Uterus (tissue), 3 donors: ENCODE measurements at regions not wholly inside any gene's neighbourhood (a gene's known extent, or its start where the extent isn't known, plus 50 kb on each side); places are given as distances from the start of the nearest gene placed in this dataset.

ENCODE experiments used
- DNase-seq, 2 donors: peaks; one replicate each; pipeline ENCODE4 v3.0.0-alpha.2; 2019 to 2020
- H3K27ac ChIP-seq, 2 donors: fragments of 200-600 bp; sonication (generic); 1 replicate in 1 of 2; 2 replicates in 1 of 2; pipeline ENCODE4 v1.5.1; 2016 to 2018
- H3K27me3 ChIP-seq, 2 donors: fragments of 200-600 bp; sonication (generic); one replicate each; pipeline ENCODE4 v1.5.1; 2018 to 2019; ENCODE audit warnings: control low read depth in 1 of 2
- H3K36me3 ChIP-seq, 2 donors: fragments of 200-600 bp; sonication (generic); one replicate each; pipeline ENCODE4 v1.5.1; 2019; ENCODE audit warnings: control low read depth in 1 of 2
- H3K4me1 ChIP-seq, 2 donors: fragments of 200-600 bp; sonication (generic); one replicate each; pipeline ENCODE4 v1.5.1; 2018 to 2019; ENCODE audit warnings: control low read depth in 1 of 2
- H3K4me3 ChIP-seq, 2 donors: fragments of 200-600 bp; sonication (generic); 1 replicate in 1 of 2; 2 replicates in 1 of 2; pipeline ENCODE4 v1.5.1; 2018 to 2019; ENCODE audit warnings: mild to moderate bottlenecking in 1 of 2
- H3K9me3 ChIP-seq, 2 donors: fragments of 200-600 bp; sonication (generic); one replicate each; pipeline ENCODE4 v1.5.1; 2019; ENCODE audit warnings: control low read depth in 1 of 2
- POLR2A ChIP-seq, 2 donors: fragments of 450-650 bp; IDR thresholded peaks; one replicate each; pipeline ENCODE4 v1.6.1; 2016; ENCODE audit warnings: antibody characterized with exemption in 2 of 2, mild to moderate bottlenecking in 1 of 2, moderate library complexity in 1 of 2
- intact Hi-C: fragments of 100-400 bp; cut with DNase I; formaldehyde crosslinking; loops from one replicate; pipeline ENCODE4 v1.15.1; 2023; ENCODE audit warnings: low total_unique reads
- TF ChIP-seq, protein P1 (sequence below), 4 experiments: fragments of 200-600 bp in 2 of 4; fragments of 450-650 bp in 2 of 4; sonication (generic) in 2 of 4; IDR thresholded peaks; one replicate each; pipeline ENCODE4 v1.5.1; 2016 to 2019; ENCODE audit warnings: antibody characterized with exemption in 4 of 4, mild to moderate bottlenecking in 2 of 4, moderate library complexity in 1 of 4
- donor health status: DM: yes; HTN: yes; CAD: no.

DNA sequence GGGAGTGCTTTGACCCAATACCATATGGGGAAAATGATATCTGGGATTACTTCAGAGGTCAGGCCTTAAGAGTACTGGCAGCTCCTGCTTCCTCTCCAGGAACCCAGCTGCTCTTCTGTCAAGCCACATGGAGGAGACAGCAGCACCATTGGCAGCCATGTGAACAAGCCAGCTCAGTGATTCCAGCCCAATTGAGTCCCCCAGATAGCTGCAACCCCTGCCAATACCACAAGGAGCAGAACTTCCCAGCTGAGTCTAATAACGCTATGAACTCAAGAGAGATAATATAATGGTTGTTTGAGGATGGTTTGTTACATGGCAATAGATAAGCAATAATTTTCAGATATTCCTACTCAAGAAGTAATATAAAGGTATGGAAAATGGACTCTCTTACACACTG lies 126.8 kb upstream of the CPNE4 start:
- no peak for DNase-seq
- Histone ChIP-seq H3K36me3 (no peaks in the 10 kb centered on the region), H3K4me3 (no peak overlapping the region), H3K27me3 (no peaks in the 10 kb centered on the region), H3K4me1 (no peaks in the 10 kb centered on the region), H3K9me3 (no peaks in the 10 kb centered on the region), H3K27ac (no peak overlapping the region)
- intact Hi-C loops: no loop called here
- no peak for TF ChIP-seq POLR2A (IDR thresholded peaks at IDR 0.05)
- TF ChIP-seq, protein P1, sequence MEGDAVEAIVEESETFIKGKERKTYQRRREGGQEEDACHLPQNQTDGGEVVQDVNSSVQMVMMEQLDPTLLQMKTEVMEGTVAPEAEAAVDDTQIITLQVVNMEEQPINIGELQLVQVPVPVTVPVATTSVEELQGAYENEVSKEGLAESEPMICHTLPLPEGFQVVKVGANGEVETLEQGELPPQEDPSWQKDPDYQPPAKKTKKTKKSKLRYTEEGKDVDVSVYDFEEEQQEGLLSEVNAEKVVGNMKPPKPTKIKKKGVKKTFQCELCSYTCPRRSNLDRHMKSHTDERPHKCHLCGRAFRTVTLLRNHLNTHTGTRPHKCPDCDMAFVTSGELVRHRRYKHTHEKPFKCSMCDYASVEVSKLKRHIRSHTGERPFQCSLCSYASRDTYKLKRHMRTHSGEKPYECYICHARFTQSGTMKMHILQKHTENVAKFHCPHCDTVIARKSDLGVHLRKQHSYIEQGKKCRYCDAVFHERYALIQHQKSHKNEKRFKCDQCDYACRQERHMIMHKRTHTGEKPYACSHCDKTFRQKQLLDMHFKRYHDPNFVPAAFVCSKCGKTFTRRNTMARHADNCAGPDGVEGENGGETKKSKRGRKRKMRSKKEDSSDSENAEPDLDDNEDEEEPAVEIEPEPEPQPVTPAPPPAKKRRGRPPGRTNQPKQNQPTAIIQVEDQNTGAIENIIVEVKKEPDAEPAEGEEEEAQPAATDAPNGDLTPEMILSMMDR (IDR thresholded peaks at IDR 0.05): no peak

DNA sequence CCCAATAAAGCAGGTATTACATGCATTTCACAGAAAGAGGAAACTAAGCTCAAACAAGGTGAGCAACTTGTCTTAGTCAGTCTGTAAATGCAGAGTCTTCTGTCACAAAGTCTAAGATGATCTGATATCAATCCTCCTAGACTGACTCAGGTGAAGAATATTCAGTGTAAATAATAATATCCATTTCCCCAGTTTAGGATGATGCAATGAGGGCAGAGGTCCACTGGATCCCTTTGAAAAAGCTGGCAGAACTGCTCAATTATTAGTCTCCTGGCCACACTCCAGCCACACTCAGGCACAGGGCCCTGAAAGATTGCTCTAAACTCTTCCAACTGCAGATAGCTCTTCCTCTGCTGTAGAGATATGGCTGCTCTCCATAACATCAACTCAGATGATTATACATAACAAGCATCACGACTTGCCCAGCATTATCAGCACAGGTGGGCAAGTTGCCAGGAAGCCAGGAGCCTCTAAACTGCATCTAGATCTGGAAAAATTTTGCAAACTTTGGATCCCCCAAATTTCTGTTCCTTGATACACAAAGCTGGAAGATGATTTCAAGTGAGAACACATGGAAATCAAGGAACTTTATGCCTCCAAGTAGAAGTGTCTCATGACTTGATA lies 129.8 kb upstream of the CPNE4 start:
- no peak for DNase-seq
- H3K9me3 ChIP-seq: no peaks in the 10 kb centered on the region
- TF ChIP-seq, protein P1 (IDR thresholded peaks at IDR 0.05): no peak
- TF ChIP-seq POLR2A (IDR thresholded peaks at IDR 0.05): no peak
- H3K4me3 ChIP-seq: no peak overlapping the region
- no peaks in the 10 kb centered on the region for H3K4me1 ChIP-seq
- H3K27ac ChIP-seq: no peak overlapping the region
- intact Hi-C loops: no loop called here
- no peaks in the 10 kb centered on the region for H3K36me3 ChIP-seq
- no peaks in the 10 kb centered on the region for H3K27me3 ChIP-seq

DNA sequence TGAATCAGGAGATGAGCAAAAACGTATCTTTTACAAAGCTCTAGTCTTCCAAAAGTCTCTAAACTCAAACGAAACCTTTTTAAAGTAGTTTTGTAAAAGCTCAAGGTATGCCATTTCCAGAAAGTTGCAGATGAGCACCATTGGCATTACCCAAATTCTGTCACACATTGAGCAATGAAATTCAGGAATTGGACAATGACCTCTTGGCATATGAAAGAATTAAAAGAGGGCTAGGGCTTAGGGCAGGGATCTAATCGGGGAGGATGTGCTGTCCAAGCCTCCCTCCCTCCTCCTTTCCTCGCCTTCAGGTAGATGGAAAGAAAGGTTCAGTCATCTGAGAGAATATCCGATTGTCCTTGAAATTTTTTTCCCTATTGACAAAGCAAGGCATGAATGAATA lies 133.1 kb upstream of the CPNE4 start:
- Histone ChIP-seq H3K27me3 (no peaks in the 10 kb centered on the region), H3K27ac (no peak overlapping the region), H3K4me1 (no peaks in the 10 kb centered on the region), H3K36me3 (no peaks in the 10 kb centered on the region), H3K9me3 (no peaks in the 10 kb centered on the region), H3K4me3 (no peak overlapping the region)
- TF ChIP-seq POLR2A (IDR thresholded peaks at IDR 0.05): no peak
- TF ChIP-seq, protein P1 (IDR thresholded peaks at IDR 0.05): no peak
- no peak for DNase-seq
- intact Hi-C loops: no loop called here

DNA sequence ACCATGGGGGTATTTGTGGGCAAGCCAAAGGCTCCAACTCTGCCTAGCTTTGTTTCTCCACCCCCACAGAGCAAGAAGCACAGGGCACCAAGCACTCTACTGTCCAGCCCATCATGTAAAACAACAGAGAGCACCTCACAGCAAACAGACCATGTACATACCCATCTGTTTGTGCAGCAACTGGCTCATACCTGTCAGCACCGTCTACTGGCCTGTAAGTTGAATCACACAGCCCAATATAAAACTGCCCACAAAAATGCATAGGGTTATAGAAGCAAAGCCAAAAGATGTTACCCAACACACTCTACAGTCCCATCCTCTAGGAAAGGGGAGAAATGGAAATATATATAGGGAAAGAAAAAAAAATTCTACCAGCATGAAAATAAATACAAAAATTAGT lies 139.7 kb upstream of the CPNE4 start:
- H3K4me3 ChIP-seq: no peak overlapping the region
- H3K4me1 ChIP-seq: no peaks in the 10 kb centered on the region
- H3K9me3 ChIP-seq: no peaks in the 10 kb centered on the region
- no peak for DNase-seq
- intact Hi-C loops: no loop called here
- no peaks in the 10 kb centered on the region for H3K36me3 ChIP-seq
- no peaks in the 10 kb centered on the region for H3K27me3 ChIP-seq
- H3K27ac ChIP-seq: no peak overlapping the region
- TF ChIP-seq, protein P1 (IDR thresholded peaks at IDR 0.05): no peak
- TF ChIP-seq POLR2A (IDR thresholded peaks at IDR 0.05): no peak

DNA sequence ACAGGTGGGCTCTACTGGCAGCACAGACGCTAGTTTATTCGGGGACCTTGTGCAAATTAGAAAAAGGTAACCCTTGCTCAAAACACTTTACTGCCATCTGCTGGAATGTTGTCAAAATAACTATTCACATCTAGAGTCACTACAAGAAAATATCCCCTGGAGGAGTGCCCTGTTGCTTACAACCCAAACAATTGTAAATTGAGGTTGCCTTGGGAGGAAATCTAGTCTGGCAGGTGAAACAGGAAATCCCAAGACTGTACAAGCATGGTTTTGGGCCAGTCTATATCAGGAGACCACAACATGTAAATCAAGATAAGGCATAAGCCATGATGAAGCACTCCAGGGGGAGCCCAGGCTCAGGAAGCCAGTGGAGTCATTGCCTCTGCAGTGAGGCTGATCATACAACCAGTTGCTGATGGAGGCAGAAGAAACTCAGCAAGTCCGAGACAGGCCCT lies 136.8 kb upstream of the ACP3 start:
- Histone ChIP-seq H3K4me1 (no peaks in the 10 kb centered on the region), H3K9me3 (no peaks in the 10 kb centered on the region), H3K36me3 (no peaks in the 10 kb centered on the region), H3K27ac (no peak overlapping the region), H3K27me3 (no peaks in the 10 kb centered on the region), H3K4me3 (no peak overlapping the region)
- TF ChIP-seq, protein P1 (IDR thresholded peaks at IDR 0.05): peak in 1 of 4 experiments; percentile 11
- TF ChIP-seq POLR2A (IDR thresholded peaks at IDR 0.05): no peak
- intact Hi-C loops: no loop called here
- DNase-seq: no peak
